Upper lobe of right lung (tissue), 1 donor: ENCODE measurements at regions not wholly inside any gene's neighbourhood (a gene's known extent, or its start where the extent isn't known, plus 50 kb on each side); places are given as distances from the start of the nearest gene placed in this dataset.
A peak's percentile ranks its signal among the peaks of the same experiment; 100 is the strongest.
"Not testable (repeated sequence)": the region's sequence is repeated elsewhere in the genome, so short reads cannot be mapped to it uniquely, and the experiment has no call there.

Source experiments
- ATAC-seq: fragments of 200-7000 bp; cut with Tn5 transposase; one replicate; pipeline ENCODE4 v1.9.1; 2020; ENCODE audit warnings: mild to moderate bottlenecking, moderate library complexity
- DNase-seq: peaks from one replicate; pipeline ENCODE4 v3.0.0-alpha.2; 2020
- H3K27ac ChIP-seq: fragments of 200-600 bp; one replicate; pipeline ENCODE4 v1.8.0; 2022
- H3K27me3 ChIP-seq: fragments of 200-600 bp; one replicate; pipeline ENCODE4 v1.8.0; 2022; ENCODE audit warnings: mild to moderate bottlenecking
- H3K36me3 ChIP-seq: fragments of 200-600 bp; one replicate; pipeline ENCODE4 v1.8.0; 2022
- H3K4me1 ChIP-seq: fragments of 200-600 bp; one replicate; pipeline ENCODE4 v1.8.0; 2022
- H3K4me3 ChIP-seq: fragments of 200-600 bp; one replicate; pipeline ENCODE4 v1.8.0; 2022; ENCODE audit warnings: mild to moderate bottlenecking
- H3K9me3 ChIP-seq: fragments of 200-600 bp; one replicate; pipeline ENCODE4 v1.8.0; 2022
- intact Hi-C: fragments of 100-400 bp; cut with DNase I; formaldehyde crosslinking; loops from one replicate; pipeline ENCODE4 v1.11.0; 2022
- TF ChIP-seq, protein P1 (sequence below): fragments of 200-600 bp; IDR thresholded peaks from one replicate; pipeline ENCODE4 v1.8.0; 2022; ENCODE audit warnings: antibody characterized with exemption
- donor health status: DM: no; HTN: yes; CAD: no; lungs with severe emphysema.

GRCh38 chr4:1582227-1582626 is 101.9 kb downstream of the FAM53A start:
- intact Hi-C loops, result no loop called here
- Histone ChIP-seq H3K36me3 (no peaks in the 10 kb centered on the region), H3K27me3 (no peaks in the 10 kb centered on the region), H3K27ac (no peak overlapping the region), H3K4me1 (no peaks in the 10 kb centered on the region), H3K9me3 (no peaks in the 10 kb centered on the region), H3K4me3 (no peak overlapping the region)
- DNase-seq (peak; percentile 69), ATAC-seq (no peak)
- TF ChIP-seq, protein P1, sequence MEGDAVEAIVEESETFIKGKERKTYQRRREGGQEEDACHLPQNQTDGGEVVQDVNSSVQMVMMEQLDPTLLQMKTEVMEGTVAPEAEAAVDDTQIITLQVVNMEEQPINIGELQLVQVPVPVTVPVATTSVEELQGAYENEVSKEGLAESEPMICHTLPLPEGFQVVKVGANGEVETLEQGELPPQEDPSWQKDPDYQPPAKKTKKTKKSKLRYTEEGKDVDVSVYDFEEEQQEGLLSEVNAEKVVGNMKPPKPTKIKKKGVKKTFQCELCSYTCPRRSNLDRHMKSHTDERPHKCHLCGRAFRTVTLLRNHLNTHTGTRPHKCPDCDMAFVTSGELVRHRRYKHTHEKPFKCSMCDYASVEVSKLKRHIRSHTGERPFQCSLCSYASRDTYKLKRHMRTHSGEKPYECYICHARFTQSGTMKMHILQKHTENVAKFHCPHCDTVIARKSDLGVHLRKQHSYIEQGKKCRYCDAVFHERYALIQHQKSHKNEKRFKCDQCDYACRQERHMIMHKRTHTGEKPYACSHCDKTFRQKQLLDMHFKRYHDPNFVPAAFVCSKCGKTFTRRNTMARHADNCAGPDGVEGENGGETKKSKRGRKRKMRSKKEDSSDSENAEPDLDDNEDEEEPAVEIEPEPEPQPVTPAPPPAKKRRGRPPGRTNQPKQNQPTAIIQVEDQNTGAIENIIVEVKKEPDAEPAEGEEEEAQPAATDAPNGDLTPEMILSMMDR, result no peak

DNA sequence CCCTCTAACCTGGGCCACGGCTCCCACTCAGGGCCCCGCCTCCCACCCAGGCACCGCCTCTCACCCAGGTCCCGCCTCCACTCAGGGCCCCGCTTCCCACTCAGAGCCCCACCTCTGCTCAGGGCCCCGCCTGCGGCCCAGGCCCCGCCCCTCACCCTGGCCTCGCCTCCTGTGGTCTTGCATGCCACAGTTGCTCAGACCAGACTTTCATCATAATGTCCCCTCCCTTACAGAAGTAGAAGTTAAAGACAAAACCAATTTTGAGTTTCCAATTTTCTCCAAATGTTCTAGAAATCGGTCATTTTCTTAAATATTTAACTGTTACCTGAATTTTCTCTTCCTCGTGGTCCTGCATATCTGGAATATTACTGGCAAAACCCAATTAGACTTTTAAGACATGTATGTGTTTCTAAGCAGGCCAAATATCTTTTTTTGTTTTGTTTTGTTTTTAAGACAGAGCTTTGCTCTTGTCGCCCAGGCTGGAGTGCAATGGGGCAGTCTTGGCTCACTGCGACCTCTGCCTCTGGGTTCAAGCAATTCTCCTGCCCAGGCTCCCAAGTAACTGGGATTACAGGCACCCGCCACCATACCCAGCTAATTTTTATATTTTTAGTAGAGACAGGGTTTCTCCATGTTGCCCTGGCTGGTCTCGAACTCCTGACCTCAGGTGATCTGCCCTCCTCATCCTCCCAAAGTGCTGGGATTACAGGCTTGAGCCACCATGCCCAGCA is 102.8 kb downstream of the FAM53A start:
- peak; percentile 73 for ATAC-seq
- H3K4me3 ChIP-seq, H3K27me3 ChIP-seq, H3K36me3 ChIP-seq, intact Hi-C loops, H3K9me3 ChIP-seq, H3K4me1 ChIP-seq: not testable (repeated sequence)
- H3K27ac ChIP-seq, result peak overlapping the region; percentile 26
- DNase-seq, result peak; percentile 98

DNA sequence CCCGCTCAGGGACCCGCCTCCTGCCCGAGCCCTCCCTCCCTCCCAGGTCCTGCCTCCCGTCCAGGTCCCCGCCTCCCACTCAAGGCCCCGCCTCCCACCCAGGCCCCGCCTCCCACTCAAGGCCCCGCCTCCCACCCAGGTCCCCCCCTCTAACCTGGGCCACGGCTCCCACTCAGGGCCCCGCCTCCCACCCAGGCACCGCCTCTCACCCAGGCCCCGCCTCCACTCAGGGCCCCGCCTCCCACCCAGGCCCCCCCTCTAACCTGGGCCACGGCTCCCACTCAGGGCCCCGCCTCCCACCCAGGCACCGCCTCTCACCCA is 103.5 kb downstream of the FAM53A start:
- H3K9me3 ChIP-seq, ATAC-seq, H3K4me3 ChIP-seq, DNase-seq, H3K27me3 ChIP-seq, H3K27ac ChIP-seq, H3K36me3 ChIP-seq, H3K4me1 ChIP-seq, intact Hi-C loops: not testable (repeated sequence)

- DNase-seq (peak; percentile 98), ATAC-seq (peak; percentile 92)
- Histone ChIP-seq H3K27me3 (no peaks in the 10 kb centered on the region), H3K27ac (peak overlapping the region; percentile 87), H3K36me3 (no peaks in the 10 kb centered on the region), H3K9me3 (no peaks in the 10 kb centered on the region), H3K4me1 (no peaks in the 10 kb centered on the region), H3K4me3 (peak overlapping the region; percentile 77)
- intact Hi-C loops, result no loop called here
- TF ChIP-seq, protein P1, result no peak
These were observed 104.0 kb downstream of the FAM53A start for GRCh38 chr4:1579901-1580691.

DNA sequence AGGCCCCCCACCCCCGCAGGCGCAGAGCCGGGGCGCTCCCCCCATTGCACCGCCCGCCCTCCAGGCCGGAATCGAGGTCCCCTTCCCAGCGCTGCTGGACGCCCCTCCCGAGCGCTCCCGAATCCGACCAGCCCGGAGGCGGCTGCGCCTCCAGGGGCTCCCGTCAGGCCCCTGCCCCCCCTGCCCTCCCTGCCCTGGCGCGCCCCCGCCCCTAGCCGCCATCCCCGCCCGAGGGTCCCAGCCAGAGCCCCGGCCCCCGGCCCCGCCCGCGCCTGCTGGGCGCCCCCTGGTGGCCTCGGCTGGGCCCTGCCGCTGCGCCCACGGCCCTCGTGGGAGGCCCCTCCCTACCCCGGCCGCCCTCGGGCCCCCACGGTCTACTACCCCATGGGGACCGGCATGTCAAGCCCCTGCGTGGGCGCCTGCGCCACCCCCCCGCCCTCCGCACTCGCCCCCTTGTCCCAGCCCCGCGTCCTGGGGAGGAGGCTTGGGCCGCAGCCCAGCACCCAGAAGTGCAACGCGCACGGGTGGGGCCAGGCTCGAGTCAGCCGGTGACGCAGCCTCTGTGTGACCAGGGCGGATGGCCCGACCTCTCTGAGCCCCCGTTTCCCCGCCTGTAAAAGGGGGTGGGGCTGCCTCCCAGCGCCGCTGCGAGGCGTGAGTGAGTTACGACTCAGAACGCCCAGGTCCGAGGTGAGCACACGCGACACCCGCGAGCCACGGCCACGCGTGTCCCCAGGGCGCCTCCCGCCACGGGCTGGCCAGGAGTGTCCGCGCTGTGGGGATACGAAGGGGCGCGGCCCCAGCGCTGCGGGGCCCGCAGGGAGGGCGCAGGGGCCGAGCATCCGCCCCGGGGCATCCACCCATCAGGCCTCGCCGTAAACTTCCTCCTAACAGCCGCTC is 104.9 kb downstream of the FAM53A start:
- ATAC-seq, result peak; percentile 69
- Histone ChIP-seq H3K27me3 (no peaks in the 10 kb centered on the region), H3K4me1 (no peaks in the 10 kb centered on the region), H3K9me3 (no peaks in the 10 kb centered on the region), H3K27ac (peak overlapping the region; percentile 87), H3K36me3 (no peaks in the 10 kb centered on the region), H3K4me3 (peak overlapping the region; percentile 77)
- intact Hi-C loops, result no loop called here
- TF ChIP-seq, protein P1, result peak; percentile 64
- DNase-seq, result peak; percentile 93

- DNase-seq (no peak), ATAC-seq (no peak)
- H3K27me3 ChIP-seq, result no peaks in the 10 kb centered on the region
- no peak overlapping the region for H3K4me3 ChIP-seq
- no peaks in the 10 kb centered on the region for H3K36me3 ChIP-seq
- H3K4me1 ChIP-seq, result no peaks in the 10 kb centered on the region
- no peak overlapping the region for H3K27ac ChIP-seq
- TF ChIP-seq, protein P1, result no peak
- intact Hi-C loops, result no loop called here
- H3K9me3 ChIP-seq, result no peaks in the 10 kb centered on the region
These were observed 105.8 kb downstream of the FAM53A start for GRCh38 chr4:1578251-1578773.
